ENCODE measurements at regions not wholly inside any gene's neighbourhood (a gene's known extent, or its start where the extent isn't known, plus 50 kb on each side); places are given as distances from the start of the nearest gene placed in this dataset.

GRCh38 chr6:111987295-111987694, 66.6 kb upstream of the CCN6 start:
- DNase-seq = no peak

- DNase-seq = no peak
Measured at GRCh38 chr6:111988926-111989325, 65.0 kb upstream of the CCN6 start.

DNA sequence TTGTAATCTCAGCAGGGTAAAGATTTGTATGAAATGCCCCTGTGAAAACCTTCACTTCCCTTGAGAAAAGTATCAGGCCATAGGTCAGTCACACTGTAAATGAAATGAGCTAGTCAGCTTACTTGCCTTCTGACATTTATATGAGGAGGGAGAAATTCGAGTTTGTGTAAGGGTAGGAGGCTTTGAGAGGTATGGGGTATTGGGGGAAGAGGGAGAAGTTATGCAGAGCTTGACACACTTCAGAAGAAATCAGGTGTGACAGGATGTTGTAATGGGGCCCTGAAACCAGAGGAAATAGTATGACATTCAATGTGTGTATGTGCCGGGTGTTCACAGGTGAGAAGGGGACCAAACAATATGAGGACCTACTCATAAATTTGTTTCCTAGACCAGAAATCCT, 64.2 kb upstream of the CCN6 start:
- DNase-seq = no peak

GRCh38 chr6:111990214-111990613, 63.7 kb upstream of the CCN6 start:
- no peak for DNase-seq

DNA sequence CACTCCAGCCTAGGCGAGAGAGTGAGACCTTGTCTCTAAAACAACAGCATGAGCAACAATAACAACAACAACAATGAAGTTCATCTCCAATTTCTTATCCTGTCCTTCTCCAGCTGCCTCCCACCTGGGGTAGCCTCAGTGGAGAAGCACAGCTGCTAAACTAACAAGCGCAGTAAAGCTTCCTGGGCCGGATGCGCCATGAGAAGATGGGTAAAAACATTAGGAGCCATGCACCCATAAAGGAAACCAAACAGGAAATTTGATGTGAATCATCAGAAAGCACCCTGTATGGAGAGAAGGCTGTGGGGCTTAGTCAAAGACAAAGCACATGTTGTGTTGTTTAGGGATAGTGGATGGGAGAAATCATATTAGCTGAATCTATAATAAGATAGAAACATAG, 61.1 kb upstream of the CCN6 start:
- no peak for DNase-seq

GRCh38 chr6:111993342-111993741, 60.6 kb upstream of the CCN6 start:
- no peak for DNase-seq

DNA sequence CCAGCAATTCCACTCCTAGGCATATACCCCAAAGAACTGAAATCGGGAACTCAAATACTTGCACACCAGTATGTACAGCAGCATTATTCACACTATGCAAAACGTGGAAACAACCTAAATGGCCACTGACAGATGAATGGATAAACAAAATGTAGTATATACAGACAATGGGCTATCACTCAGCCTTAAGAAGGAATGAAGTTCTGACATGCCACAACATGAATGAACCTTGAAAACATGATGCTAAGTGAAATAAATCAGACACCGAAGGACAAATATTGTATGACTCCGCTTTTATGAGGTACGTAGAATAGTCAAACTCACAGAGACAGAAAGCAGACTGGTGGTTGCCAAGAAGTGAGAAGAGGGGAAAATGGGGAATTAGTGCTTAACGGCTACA, 59.1 kb upstream of the CCN6 start:
- DNase-seq = no peak

DNA sequence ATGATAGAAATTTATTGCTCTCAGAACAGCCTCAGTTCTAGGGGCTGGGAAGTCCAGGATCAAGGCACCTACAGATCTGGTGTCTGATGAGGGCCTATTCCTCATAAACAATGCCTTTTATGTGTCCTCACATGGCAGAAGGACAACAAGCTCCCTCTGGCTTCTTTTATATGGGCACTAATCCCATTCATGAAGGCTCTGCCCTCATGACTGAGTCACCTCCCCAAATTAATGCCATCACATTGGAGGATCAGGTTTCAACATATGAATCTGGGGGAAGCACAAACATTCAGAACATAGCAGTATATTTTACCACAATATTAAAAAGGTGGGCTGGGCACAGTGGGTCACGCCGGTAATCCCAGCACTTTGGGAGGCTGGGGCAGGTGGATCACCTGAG, 58.5 kb upstream of the CCN6 start:
- DNase-seq = no peak

- no peak for DNase-seq
Measured at GRCh38 chr6:111996144-111996865, 57.6 kb upstream of the CCN6 start.

DNA sequence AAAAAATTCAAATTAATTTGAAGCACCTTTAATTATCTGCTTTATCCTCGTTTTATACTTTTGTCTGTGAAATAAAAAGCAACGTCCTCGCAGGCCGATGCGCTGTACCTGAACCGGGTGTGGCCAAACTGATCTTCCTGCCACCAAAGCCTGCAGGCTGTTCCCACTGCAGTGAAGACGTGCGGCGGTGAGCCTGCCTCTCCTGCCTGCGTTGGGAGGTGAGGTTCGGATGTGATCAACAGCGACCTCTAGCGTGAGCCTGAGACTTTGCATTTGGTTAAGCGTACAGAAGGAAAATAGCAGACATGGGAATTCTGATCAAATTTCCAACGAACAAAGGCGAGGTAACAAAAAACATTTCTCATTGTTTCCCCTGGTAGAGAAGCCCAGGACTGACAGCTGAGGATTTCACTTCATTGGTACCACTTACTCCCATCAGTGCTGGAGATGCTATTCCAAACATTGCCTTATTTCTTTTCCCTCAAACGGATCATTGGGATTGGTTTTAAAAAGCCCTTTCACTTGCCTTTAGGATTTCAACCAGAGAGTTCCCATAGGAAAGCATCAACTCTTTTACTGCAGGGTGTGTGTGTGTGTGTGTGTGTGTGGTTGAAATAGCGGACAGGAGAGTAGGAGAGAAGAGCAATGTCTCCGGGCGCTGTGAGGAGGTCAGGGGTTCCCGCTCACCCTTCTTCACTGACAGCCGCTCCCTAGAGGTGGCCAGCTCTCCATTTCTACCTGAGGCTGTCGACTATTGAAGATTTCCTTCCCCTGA, 56.6 kb upstream of the CCN6 start:
- peak; percentile 69 to 80 for DNase-seq

- DNase-seq = no peak
Measured at GRCh38 chr6:111997853-111998208, 56.1 kb upstream of the CCN6 start.

DNA sequence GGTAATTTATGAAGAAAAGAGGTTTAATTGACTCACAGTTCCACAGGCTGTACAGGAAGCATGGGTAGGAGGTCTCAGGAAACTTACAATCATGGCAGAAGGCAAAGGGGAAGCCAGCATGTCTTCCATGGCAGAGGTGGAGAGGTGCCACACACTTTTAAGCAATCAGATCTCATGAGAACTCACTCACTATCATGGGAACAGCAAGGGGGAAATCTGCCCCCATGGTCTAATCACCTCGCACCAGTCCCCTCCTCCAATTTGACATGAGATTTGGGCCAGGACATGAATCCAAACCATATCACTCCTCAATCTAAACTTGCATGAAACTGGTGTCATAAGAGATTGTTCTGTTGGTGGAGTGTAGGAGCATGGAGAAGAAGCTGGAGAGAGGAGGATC, 51.6 kb upstream of the CCN6 start:
- DNase-seq = no peak

All from right lung (tissue), 2 donors.